Keratinocyte (primary cell): ENCODE measurements at regions not wholly inside any gene's neighbourhood (a gene's known extent, or its start where the extent isn't known, plus 50 kb on each side); places are given as distances from the start of the nearest gene placed in this dataset.

Experiments used
- EZH2 ChIP-seq: IDR thresholded peaks from one replicate; pipeline ENCODE4 v1.6.1; 2012; ENCODE audit warnings: inconsistent platforms, mild to moderate bottlenecking, low read length, moderate library complexity
- TF ChIP-seq, protein P1 (sequence below), 3 experiments: IDR thresholded peaks in 1 of 3; conservative IDR thresholded peaks in 1 of 3; optimal IDR thresholded peaks in 1 of 3; 2 replicates in 2 of 3; 3 replicates in 1 of 3; pipeline versions ENCODE3 to v1.5.1; 2011; ENCODE audit warnings: low read length in 3 of 3, mild to moderate bottlenecking in 3 of 3, moderate library complexity in 2 of 3, control low read depth in 1 of 3, inconsistent platforms in 1 of 3; ENCODE audit not compliant: insufficient read depth in 2 of 3; ENCODE audit errors: extremely low read depth in 1 of 3

- TF ChIP-seq, protein P1, sequence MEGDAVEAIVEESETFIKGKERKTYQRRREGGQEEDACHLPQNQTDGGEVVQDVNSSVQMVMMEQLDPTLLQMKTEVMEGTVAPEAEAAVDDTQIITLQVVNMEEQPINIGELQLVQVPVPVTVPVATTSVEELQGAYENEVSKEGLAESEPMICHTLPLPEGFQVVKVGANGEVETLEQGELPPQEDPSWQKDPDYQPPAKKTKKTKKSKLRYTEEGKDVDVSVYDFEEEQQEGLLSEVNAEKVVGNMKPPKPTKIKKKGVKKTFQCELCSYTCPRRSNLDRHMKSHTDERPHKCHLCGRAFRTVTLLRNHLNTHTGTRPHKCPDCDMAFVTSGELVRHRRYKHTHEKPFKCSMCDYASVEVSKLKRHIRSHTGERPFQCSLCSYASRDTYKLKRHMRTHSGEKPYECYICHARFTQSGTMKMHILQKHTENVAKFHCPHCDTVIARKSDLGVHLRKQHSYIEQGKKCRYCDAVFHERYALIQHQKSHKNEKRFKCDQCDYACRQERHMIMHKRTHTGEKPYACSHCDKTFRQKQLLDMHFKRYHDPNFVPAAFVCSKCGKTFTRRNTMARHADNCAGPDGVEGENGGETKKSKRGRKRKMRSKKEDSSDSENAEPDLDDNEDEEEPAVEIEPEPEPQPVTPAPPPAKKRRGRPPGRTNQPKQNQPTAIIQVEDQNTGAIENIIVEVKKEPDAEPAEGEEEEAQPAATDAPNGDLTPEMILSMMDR (optimal IDR thresholded peaks at IDR 0.05 in 1 of 3, IDR thresholded peaks at IDR 0.05 in 1 of 3, conservative IDR thresholded peaks at IDR 0.05 in 1 of 3; ENCODE audit: extremely low read depth in 1 of 3, insufficient read depth in 2 of 3, low read length in 3 of 3) = no peak
- no peak for TF ChIP-seq EZH2
These were observed 106.7 kb upstream of the CST7 start for GRCh38 chr20:24842274-24842917.
